ENCODE measurements at regions not wholly inside any gene's neighbourhood (a gene's known extent, or its start where the extent isn't known, plus 50 kb on each side); places are given as distances from the start of the nearest gene placed in this dataset.

DNA sequence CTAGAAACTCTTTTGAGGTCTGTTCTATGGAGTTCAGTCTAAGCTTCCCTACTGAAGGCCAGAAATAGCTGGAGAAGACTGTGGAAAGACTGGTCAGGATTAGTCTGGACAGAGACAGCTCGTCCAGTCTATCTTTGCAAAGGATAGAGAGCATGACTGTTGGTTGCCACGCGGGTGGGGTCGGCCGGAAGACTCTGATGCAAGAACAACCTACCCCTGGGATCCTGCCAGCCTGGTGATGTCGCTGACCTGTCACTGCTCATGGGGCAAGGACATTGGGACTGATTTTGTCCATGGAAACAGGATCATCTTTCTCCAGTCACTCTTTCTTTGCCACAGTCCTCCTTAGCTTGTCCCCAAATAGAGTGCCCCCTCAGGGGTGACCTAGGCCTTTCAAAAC is 337.6 kb upstream of the NPSR1 start:
- TF ChIP-seq, protein P1, sequence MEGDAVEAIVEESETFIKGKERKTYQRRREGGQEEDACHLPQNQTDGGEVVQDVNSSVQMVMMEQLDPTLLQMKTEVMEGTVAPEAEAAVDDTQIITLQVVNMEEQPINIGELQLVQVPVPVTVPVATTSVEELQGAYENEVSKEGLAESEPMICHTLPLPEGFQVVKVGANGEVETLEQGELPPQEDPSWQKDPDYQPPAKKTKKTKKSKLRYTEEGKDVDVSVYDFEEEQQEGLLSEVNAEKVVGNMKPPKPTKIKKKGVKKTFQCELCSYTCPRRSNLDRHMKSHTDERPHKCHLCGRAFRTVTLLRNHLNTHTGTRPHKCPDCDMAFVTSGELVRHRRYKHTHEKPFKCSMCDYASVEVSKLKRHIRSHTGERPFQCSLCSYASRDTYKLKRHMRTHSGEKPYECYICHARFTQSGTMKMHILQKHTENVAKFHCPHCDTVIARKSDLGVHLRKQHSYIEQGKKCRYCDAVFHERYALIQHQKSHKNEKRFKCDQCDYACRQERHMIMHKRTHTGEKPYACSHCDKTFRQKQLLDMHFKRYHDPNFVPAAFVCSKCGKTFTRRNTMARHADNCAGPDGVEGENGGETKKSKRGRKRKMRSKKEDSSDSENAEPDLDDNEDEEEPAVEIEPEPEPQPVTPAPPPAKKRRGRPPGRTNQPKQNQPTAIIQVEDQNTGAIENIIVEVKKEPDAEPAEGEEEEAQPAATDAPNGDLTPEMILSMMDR (IDR thresholded peaks at IDR 0.05) = no peak
- TF ChIP-seq POLR2A (IDR thresholded peaks at IDR 0.05; ENCODE audit: low read depth) = no peak

Data from esophagus muscularis mucosa (tissue), 3 donors.